ENCODE measurements at regions not wholly inside any gene's neighbourhood (a gene's known extent, or its start where the extent isn't known, plus 50 kb on each side); places are given as distances from the start of the nearest gene placed in this dataset.

- TF ChIP-seq CTCF (IDR thresholded peaks at IDR 0.05; ENCODE audit: low read length) (no peak), EZH2 (optimal IDR thresholded peaks at IDR 0.05; ENCODE audit: low read depth, low read length) (no peak)
These were observed 55.5 kb upstream of the NPAS2 start for GRCh38 chr2:100764430-100764829.

Data from MM.1S (cell line).